T-helper 17 cell (primary cell): ENCODE measurements at regions not wholly inside any gene's neighbourhood (a gene's known extent, or its start where the extent isn't known, plus 50 kb on each side); places are given as distances from the start of the nearest gene placed in this dataset.
"Not testable (repeated sequence)": the region's sequence is repeated elsewhere in the genome, so short reads cannot be mapped to it uniquely, and the experiment has no call there.

Source experiments
- ATAC-seq: fragments of 150-1000 bp; cut with Tn5 transposase; 2 replicates; pipeline ENCODE4 v1.10.0; 2021; ENCODE audit warnings: mild to moderate bottlenecking, moderate library complexity
- DNase-seq, 3 donors: peaks; one replicate each; pipeline versions ENCODE4 v3.0.0 to v3.0.0-alpha.2; 2020 to 2021
- H3K9me3 ChIP-seq: one replicate; pipeline ENCODE4 v1.7.0; 2013; ENCODE audit warnings: low read length, mild to moderate bottlenecking; ENCODE audit not compliant: control insufficient read depth, poor library complexity, severe bottlenecking
- H3K27ac Mint-ChIP-seq: one replicate; pipeline ENCODE4 v1.8.0; 2022; ENCODE audit warnings: mild to moderate bottlenecking, moderate library complexity, mixed read lengths
- H3K27me3 Mint-ChIP-seq: one replicate; pipeline ENCODE4 v1.8.0; 2022; ENCODE audit warnings: mixed read lengths
- H3K36me3 Mint-ChIP-seq: one replicate; pipeline ENCODE4 v1.8.0; 2022; ENCODE audit warnings: low read depth, mixed read lengths
- H3K4me1 Mint-ChIP-seq: one replicate; pipeline ENCODE4 v1.8.0; 2022; ENCODE audit warnings: mild to moderate bottlenecking, mixed read lengths
- H3K4me3 Mint-ChIP-seq: one replicate; pipeline ENCODE4 v1.8.0; 2022; ENCODE audit warnings: mild to moderate bottlenecking, moderate library complexity, mixed read lengths

GRCh38 chr18:35861367-35862118 lies 110.9 kb upstream of the RMP24 start:
- Mint-ChIP-seq H3K27me3 (peaks cover 10% of the 10 kb centered on the region), H3K36me3 (no peaks in the 10 kb centered on the region), H3K4me1 (no peaks in the 10 kb centered on the region), H3K27ac (no peak overlapping the region), H3K4me3 (no peak overlapping the region)
- no peak for ATAC-seq
- no peaks in the 10 kb centered on the region for H3K9me3 ChIP-seq
- DNase-seq = no peak

GRCh38 chr18:35862119-35862640 lies 110.3 kb upstream of the RMP24 start:
- DNase-seq (no peak), ATAC-seq (no peak)
- H3K36me3 Mint-ChIP-seq = no peaks in the 10 kb centered on the region
- H3K4me1 Mint-ChIP-seq = no peaks in the 10 kb centered on the region
- no peaks in the 10 kb centered on the region for H3K9me3 ChIP-seq
- no peak overlapping the region for H3K4me3 Mint-ChIP-seq
- peaks cover 10% of the 10 kb centered on the region for H3K27me3 Mint-ChIP-seq
- no peak overlapping the region for H3K27ac Mint-ChIP-seq

- Mint-ChIP-seq H3K36me3 (no peaks in the 10 kb centered on the region), H3K4me1 (no peaks in the 10 kb centered on the region), H3K27me3 (peaks cover 9% of the 10 kb centered on the region), H3K27ac (no peak overlapping the region), H3K4me3 (no peak overlapping the region)
- no peak for ATAC-seq
- H3K9me3 ChIP-seq = no peaks in the 10 kb centered on the region
- DNase-seq = no peak
These were observed 107.6 kb upstream of the RMP24 start for GRCh38 chr18:35864916-35865315.

- Mint-ChIP-seq H3K36me3 (no peaks in the 10 kb centered on the region), H3K4me3 (no peak overlapping the region), H3K27ac (no peak overlapping the region), H3K27me3 (peaks cover 18% of the 10 kb centered on the region), H3K4me1 (no peaks in the 10 kb centered on the region)
- ATAC-seq (no peak), DNase-seq (no peak)
- peaks cover 3% of the 10 kb centered on the region for H3K9me3 ChIP-seq
These were observed 103.6 kb upstream of the RMP24 start for GRCh38 chr18:35868915-35869314.

- H3K27me3 Mint-ChIP-seq = peaks cover 22% of the 10 kb centered on the region
- no peak for ATAC-seq
These were observed 101.1 kb upstream of the RMP24 start for GRCh38 chr18:35871337-35871736.

GRCh38 chr18:35875566-35875965 lies 96.9 kb upstream of the RMP24 start:
- ATAC-seq = no peak
- H3K4me3 Mint-ChIP-seq = no peak overlapping the region

More at GRCh38 chr18:35871337-35871736, 101.1 kb upstream of the RMP24 start:
- no peak for DNase-seq
- no peak overlapping the region for H3K27ac Mint-ChIP-seq
- H3K9me3 ChIP-seq = peaks cover 3% of the 10 kb centered on the region
- H3K36me3 Mint-ChIP-seq = no peaks in the 10 kb centered on the region
- no peaks in the 10 kb centered on the region for H3K4me1 Mint-ChIP-seq
- H3K4me3 Mint-ChIP-seq = no peak overlapping the region

GRCh38 chr18:35876243-35876642 lies 96.2 kb upstream of the RMP24 start:
- H3K9me3 ChIP-seq = peaks cover 3% of the 10 kb centered on the region
- H3K36me3 Mint-ChIP-seq = no peaks in the 10 kb centered on the region
- DNase-seq (no peak), ATAC-seq (no peak)
- H3K27ac Mint-ChIP-seq = no peak overlapping the region
- peaks cover 33% of the 10 kb centered on the region for H3K27me3 Mint-ChIP-seq
- H3K4me3 Mint-ChIP-seq = no peak overlapping the region
- H3K4me1 Mint-ChIP-seq = no peaks in the 10 kb centered on the region

More at GRCh38 chr18:35875566-35875965, 96.9 kb upstream of the RMP24 start:
- Mint-ChIP-seq H3K27me3 (peaks cover 36% of the 10 kb centered on the region), H3K36me3 (no peaks in the 10 kb centered on the region), H3K27ac (no peak overlapping the region), H3K4me1 (no peaks in the 10 kb centered on the region)
- no peak for DNase-seq
- H3K9me3 ChIP-seq = peaks cover 3% of the 10 kb centered on the region

GRCh38 chr18:35880788-35881455 lies 91.6 kb upstream of the RMP24 start:
- ATAC-seq (no peak), DNase-seq (no peak)
- H3K27ac Mint-ChIP-seq = no peak overlapping the region
- H3K27me3 Mint-ChIP-seq = peaks cover 32% of the 10 kb centered on the region
- H3K36me3 Mint-ChIP-seq = no peaks in the 10 kb centered on the region
- H3K4me1 Mint-ChIP-seq = no peaks in the 10 kb centered on the region
- no peak overlapping the region for H3K4me3 Mint-ChIP-seq
- no peaks in the 10 kb centered on the region for H3K9me3 ChIP-seq

GRCh38 chr18:35888329-35888728 lies 84.2 kb upstream of the RMP24 start:
- Mint-ChIP-seq H3K27ac (no peak overlapping the region), H3K36me3 (no peaks in the 10 kb centered on the region), H3K4me3 (no peak overlapping the region), H3K27me3 (peaks cover 34% of the 10 kb centered on the region), H3K4me1 (no peaks in the 10 kb centered on the region)
- no peaks in the 10 kb centered on the region for H3K9me3 ChIP-seq
- no peak for DNase-seq
- ATAC-seq = no peak

GRCh38 chr18:35889677-35890076 lies 82.8 kb upstream of the RMP24 start:
- H3K27me3 Mint-ChIP-seq = peaks cover 26% of the 10 kb centered on the region
- no peaks in the 10 kb centered on the region for H3K4me1 Mint-ChIP-seq
- H3K4me3 Mint-ChIP-seq = no peak overlapping the region
- H3K27ac Mint-ChIP-seq = no peak overlapping the region
- DNase-seq (no peak), ATAC-seq (no peak)
- no peaks in the 10 kb centered on the region for H3K9me3 ChIP-seq
- no peaks in the 10 kb centered on the region for H3K36me3 Mint-ChIP-seq

GRCh38 chr18:35890323-35890722 lies 82.2 kb upstream of the RMP24 start:
- Mint-ChIP-seq H3K36me3 (no peaks in the 10 kb centered on the region), H3K4me1 (no peaks in the 10 kb centered on the region), H3K4me3 (no peak overlapping the region), H3K27ac (no peak overlapping the region), H3K27me3 (peaks cover 26% of the 10 kb centered on the region)
- H3K9me3 ChIP-seq = no peaks in the 10 kb centered on the region
- no peak for ATAC-seq
- DNase-seq = no peak

- Mint-ChIP-seq H3K4me3 (no peak overlapping the region), H3K4me1 (no peaks in the 10 kb centered on the region), H3K36me3 (no peaks in the 10 kb centered on the region), H3K27me3 (peaks cover 16% of the 10 kb centered on the region), H3K27ac (no peak overlapping the region)
- H3K9me3 ChIP-seq = no peaks in the 10 kb centered on the region
- no peak for ATAC-seq
- DNase-seq = no peak
These were observed 80.4 kb upstream of the RMP24 start for GRCh38 chr18:35892118-35892517.

- H3K36me3 Mint-ChIP-seq, H3K27me3 Mint-ChIP-seq, DNase-seq, H3K9me3 ChIP-seq, H3K27ac Mint-ChIP-seq, H3K4me3 Mint-ChIP-seq, H3K4me1 Mint-ChIP-seq, ATAC-seq: not testable (repeated sequence)
These were observed 75.0 kb upstream of the RMP24 start for GRCh38 chr18:35897481-35897880.
